ENCODE measurements at regions not wholly inside any gene's neighbourhood (a gene's known extent, or its start where the extent isn't known, plus 50 kb on each side); places are given as distances from the start of the nearest gene placed in this dataset.

DNA sequence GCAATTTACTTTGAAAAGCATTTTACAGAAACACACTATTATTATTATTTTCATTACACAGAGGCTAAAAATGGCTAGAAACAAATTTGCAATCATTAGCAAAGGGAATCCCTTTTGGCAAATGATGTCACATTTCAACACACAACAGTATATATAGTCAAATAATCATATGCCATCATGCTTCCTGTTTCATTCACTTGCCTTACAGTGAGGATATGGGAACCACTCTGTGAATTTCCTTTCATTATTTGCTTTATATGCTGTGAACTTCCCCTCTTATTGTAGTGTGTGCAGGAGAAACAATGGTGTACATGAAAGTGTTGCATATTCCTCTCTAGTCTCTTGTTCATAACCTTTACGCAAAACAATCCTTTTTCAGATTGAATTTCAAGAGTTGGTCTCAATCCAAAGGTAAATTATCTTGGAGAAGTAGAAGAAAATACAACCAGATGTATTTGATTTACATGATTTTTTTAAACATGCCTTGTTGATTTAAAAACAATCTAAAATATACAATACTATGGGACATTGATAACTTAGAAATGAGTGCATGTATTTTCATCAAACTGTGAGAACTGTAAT, 657.3 kb downstream of the EFNB2 start:
- Histone ChIP-seq H3K4ac (ENCODE audit: low read depth, low read length) (no peak overlapping the region), H3K9me1 (ENCODE audit: insufficient read depth, low read length) (no peaks in the 10 kb centered on the region), H3K23ac (ENCODE audit: low read depth, low read length) (no peak overlapping the region), H3K4me3 (ENCODE audit: insufficient read depth, low read depth, low read length) (no peak overlapping the region), H4K91ac (ENCODE audit: insufficient read depth, low read depth, low read length) (no peak overlapping the region), H3K4me2 (ENCODE audit: low read depth, low read length) (no peak overlapping the region), H3K79me1 (ENCODE audit: low read depth in 1 of 2, low read length in 2 of 2) (no peaks in the 10 kb centered on the region), H3K56ac (ENCODE audit: extremely low read depth, insufficient read depth, low read length) (no peak overlapping the region), H2AK5ac (ENCODE audit: low read depth, low read length) (no peak overlapping the region), H3K9me3 (ENCODE audit: control insufficient read depth, insufficient read depth, low read length) (no peaks in the 10 kb centered on the region), H2AFZ (replicated peaks; ENCODE audit: low read length, poor library complexity) (no peak overlapping the region), H2BK20ac (ENCODE audit: low read depth, low read length) (no peak overlapping the region), H3K27me3 (ENCODE audit: control insufficient read depth, insufficient read depth, low read length) (no peaks in the 10 kb centered on the region; the same call in 1 of the 2 replicates), H4K8ac (ENCODE audit: low read depth in 2 of 2, low read length in 2 of 2) (no peak overlapping the region), H2BK120ac (ENCODE audit: low read depth, low read length) (no peak overlapping the region), H2AK9ac (replicated peaks; ENCODE audit: low read depth, low read length, poor library complexity) (no peak overlapping the region), H2BK5ac (ENCODE audit: low read depth, low read length, poor library complexity, severe bottlenecking) (no peak overlapping the region), H4K20me1 (ENCODE audit: insufficient read depth, low read length) (no peaks in the 10 kb centered on the region), H2BK15ac (ENCODE audit: low read depth, low read length) (no peak overlapping the region), H3K14ac (replicated peaks; ENCODE audit: low read depth, low read length) (no peak overlapping the region), H3K27ac (ENCODE audit: insufficient read depth, low read length) (no peak overlapping the region), H3K4me1 (ENCODE audit: control insufficient read depth, insufficient read depth, low read length) (no peaks in the 10 kb centered on the region), H3K36me3 (ENCODE audit: control insufficient read depth, insufficient read depth, low read length) (no peaks in the 10 kb centered on the region), H3K18ac (ENCODE audit: low read depth, low read length) (no peak overlapping the region), H4K5ac (ENCODE audit: low read depth, low read length) (no peak overlapping the region), H3K9ac (ENCODE audit: low read depth, low read length) (no peak overlapping the region)
- no TSS peak for BruUV-seq (replicated peaks)
- intact Hi-C loops (cut with micrococcal nuclease): no loop called here
- no peak for TF ChIP-seq RFX5 (IDR thresholded peaks at IDR 0.05; ENCODE audit: low read depth, low read length)
- no peak for TF ChIP-seq MAFK (IDR thresholded peaks at IDR 0.05; ENCODE audit: low read depth, low read length)
- TF ChIP-seq RCOR1 (IDR thresholded peaks at IDR 0.05; ENCODE audit: insufficient replicate concordance, low read length): no peak
- no peak for TF ChIP-seq FOS (IDR thresholded peaks at IDR 0.05; ENCODE audit: low read depth, low read length)
- TF ChIP-seq, protein P1, sequence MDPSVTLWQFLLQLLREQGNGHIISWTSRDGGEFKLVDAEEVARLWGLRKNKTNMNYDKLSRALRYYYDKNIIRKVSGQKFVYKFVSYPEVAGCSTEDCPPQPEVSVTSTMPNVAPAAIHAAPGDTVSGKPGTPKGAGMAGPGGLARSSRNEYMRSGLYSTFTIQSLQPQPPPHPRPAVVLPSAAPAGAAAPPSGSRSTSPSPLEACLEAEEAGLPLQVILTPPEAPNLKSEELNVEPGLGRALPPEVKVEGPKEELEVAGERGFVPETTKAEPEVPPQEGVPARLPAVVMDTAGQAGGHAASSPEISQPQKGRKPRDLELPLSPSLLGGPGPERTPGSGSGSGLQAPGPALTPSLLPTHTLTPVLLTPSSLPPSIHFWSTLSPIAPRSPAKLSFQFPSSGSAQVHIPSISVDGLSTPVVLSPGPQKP (IDR thresholded peaks at IDR 0.05; ENCODE audit: borderline replicate concordance, low read depth, low read length): no peak
- TF ChIP-seq CEBPB (IDR thresholded peaks at IDR 0.05; ENCODE audit: low read depth, low read length): no peak
- no peak for TF ChIP-seq SMC3 (IDR thresholded peaks at IDR 0.05; ENCODE audit: low read depth, low read length)
- no peak for TF ChIP-seq POLR2A (IDR thresholded peaks at IDR 0.05; ENCODE audit: low read depth, low read length)
- TF ChIP-seq MAZ (IDR thresholded peaks at IDR 0.05; ENCODE audit: borderline replicate concordance, low read depth, low read length): no peak
- no peak for TF ChIP-seq RAD21 (IDR thresholded peaks at IDR 0.05; ENCODE audit: low read length)
- TF ChIP-seq, protein P2, sequence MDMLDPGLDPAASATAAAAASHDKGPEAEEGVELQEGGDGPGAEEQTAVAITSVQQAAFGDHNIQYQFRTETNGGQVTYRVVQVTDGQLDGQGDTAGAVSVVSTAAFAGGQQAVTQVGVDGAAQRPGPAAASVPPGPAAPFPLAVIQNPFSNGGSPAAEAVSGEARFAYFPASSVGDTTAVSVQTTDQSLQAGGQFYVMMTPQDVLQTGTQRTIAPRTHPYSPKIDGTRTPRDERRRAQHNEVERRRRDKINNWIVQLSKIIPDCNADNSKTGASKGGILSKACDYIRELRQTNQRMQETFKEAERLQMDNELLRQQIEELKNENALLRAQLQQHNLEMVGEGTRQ (IDR thresholded peaks at IDR 0.05; ENCODE audit: low read depth, low read length): no peak
- no peak for TF ChIP-seq BHLHE40 (IDR thresholded peaks at IDR 0.05; ENCODE audit: low read depth, low read length)
- no peak for TF ChIP-seq CHD1 (IDR thresholded peaks at IDR 0.05; ENCODE audit: low read depth, low read length)
- TF ChIP-seq MXI1 (IDR thresholded peaks at IDR 0.05; ENCODE audit: borderline replicate concordance, low read depth, low read length): no peak
- TF ChIP-seq, protein P3, sequence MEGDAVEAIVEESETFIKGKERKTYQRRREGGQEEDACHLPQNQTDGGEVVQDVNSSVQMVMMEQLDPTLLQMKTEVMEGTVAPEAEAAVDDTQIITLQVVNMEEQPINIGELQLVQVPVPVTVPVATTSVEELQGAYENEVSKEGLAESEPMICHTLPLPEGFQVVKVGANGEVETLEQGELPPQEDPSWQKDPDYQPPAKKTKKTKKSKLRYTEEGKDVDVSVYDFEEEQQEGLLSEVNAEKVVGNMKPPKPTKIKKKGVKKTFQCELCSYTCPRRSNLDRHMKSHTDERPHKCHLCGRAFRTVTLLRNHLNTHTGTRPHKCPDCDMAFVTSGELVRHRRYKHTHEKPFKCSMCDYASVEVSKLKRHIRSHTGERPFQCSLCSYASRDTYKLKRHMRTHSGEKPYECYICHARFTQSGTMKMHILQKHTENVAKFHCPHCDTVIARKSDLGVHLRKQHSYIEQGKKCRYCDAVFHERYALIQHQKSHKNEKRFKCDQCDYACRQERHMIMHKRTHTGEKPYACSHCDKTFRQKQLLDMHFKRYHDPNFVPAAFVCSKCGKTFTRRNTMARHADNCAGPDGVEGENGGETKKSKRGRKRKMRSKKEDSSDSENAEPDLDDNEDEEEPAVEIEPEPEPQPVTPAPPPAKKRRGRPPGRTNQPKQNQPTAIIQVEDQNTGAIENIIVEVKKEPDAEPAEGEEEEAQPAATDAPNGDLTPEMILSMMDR (conservative IDR thresholded peaks at IDR 0.05; ENCODE audit: low read depth, low read length): no peak
- TF ChIP-seq NFE2L2 (IDR thresholded peaks at IDR 0.05; ENCODE audit: low read depth, low read length): no peak
- ChIA-PET CTCF (no interaction called here), POLR2A (ENCODE audit: unreplicated experiment) (no interaction called here)
- no CpG with 5 or more reads among the region's 1 CpG for WGBS, 2 experiments (ENCODE audit: extremely low coverage in 2 of 2, insufficient read length in 1 of 2)
- DNase-seq (no peak), ATAC-seq (ENCODE audit: low read depth) (no peak)
- in situ Hi-C loops (cut with MboI; ENCODE audit: low sequenced_read_pairs): no loop called here
- dilution Hi-C loops (cut with HindIII; ENCODE audit: low sequenced_read_pairs, unreplicated experiment): no loop called here

Measured in IMR-90 (cell line).